Fibroblast of villous mesenchyme (primary cell): ENCODE measurements at regions not wholly inside any gene's neighbourhood (a gene's known extent, or its start where the extent isn't known, plus 50 kb on each side); places are given as distances from the start of the nearest gene placed in this dataset.
"Not testable (repeated sequence)": the region's sequence is repeated elsewhere in the genome, so short reads cannot be mapped to it uniquely, and the experiment has no call there.

Experiments
- DNase-seq: peaks from one replicate; pipeline ENCODE4 v3.0.0-alpha.2; 2010; ENCODE audit warnings: low read depth
- H3K4me3 ChIP-seq: 2 replicates; pipeline ENCODE4 v1.5.1; 2011; ENCODE audit warnings: low read depth, mild to moderate bottlenecking, low read length
- TF ChIP-seq, protein P1 (sequence below): IDR thresholded peaks from 2 replicates; pipeline ENCODE4 v1.5.1; 2012; ENCODE audit warnings: low read depth, mild to moderate bottlenecking, low read length; ENCODE audit not compliant: insufficient read depth

DNA sequence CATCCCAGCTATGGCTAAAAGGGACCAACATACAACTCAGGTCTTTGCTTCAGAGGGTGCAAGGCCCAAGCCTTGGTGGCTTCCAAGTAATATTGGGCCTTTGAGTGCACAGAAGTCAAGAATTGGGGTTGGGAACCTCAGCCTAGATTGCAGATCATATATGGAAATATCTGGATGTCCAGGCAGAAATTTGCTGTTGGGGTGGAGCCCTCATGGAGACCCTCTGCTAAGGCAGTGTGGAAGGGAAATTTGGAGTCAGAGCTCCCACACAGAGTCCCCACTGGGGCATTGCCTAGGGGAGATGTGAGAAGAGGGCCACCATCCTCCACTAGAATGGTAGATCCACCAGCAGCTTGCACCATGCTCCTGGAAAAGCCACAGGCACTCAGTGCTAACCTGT is 123.5 kb downstream of the PRL start:
- no peak overlapping the region for H3K4me3 ChIP-seq
- no peak for DNase-seq
- TF ChIP-seq, protein P1, sequence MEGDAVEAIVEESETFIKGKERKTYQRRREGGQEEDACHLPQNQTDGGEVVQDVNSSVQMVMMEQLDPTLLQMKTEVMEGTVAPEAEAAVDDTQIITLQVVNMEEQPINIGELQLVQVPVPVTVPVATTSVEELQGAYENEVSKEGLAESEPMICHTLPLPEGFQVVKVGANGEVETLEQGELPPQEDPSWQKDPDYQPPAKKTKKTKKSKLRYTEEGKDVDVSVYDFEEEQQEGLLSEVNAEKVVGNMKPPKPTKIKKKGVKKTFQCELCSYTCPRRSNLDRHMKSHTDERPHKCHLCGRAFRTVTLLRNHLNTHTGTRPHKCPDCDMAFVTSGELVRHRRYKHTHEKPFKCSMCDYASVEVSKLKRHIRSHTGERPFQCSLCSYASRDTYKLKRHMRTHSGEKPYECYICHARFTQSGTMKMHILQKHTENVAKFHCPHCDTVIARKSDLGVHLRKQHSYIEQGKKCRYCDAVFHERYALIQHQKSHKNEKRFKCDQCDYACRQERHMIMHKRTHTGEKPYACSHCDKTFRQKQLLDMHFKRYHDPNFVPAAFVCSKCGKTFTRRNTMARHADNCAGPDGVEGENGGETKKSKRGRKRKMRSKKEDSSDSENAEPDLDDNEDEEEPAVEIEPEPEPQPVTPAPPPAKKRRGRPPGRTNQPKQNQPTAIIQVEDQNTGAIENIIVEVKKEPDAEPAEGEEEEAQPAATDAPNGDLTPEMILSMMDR: no peak

DNA sequence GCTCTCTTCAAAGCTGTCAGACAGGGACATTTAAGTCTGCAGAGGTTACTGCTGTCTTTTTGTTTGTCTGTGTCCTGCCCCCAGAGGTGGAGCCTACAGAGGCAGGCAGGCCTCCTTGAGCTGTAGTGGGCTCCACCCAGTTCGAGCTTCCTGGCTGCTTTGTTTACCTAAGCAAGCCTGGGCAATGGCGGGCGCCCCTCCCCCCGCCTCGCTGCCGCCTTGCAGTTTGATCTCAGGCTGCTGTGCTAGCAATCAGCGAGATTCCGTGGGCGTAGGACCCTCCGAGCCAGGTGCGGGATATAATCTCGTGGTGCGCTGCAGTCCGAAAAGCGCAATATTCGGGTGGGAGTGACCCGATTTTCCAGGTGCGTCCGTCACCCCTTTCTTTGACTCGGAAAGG is 116.6 kb downstream of the PRL start:
- not testable (repeated sequence) for DNase-seq, H3K4me3 ChIP-seq

DNA sequence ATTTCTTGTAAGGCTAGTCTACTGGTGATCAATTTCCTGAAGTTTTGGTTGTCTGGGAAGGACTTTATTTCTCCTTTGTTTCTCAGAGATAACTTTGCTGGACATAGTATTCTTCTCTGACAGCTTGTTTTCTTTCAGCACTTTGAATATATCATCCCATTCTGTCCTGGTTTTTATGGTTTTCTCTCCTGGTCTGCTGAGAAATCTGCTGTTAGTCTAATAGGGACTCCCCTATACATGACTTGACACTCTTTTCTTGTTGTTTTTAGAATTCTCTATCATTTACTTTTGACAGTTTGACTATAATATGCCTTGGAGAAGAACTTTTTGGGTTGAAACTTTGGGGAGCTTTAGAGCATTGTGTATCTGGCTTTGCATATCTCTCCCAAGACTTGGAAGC is 112.5 kb downstream of the PRL start:
- TF ChIP-seq, protein P1: no peak
- no peak for DNase-seq
- no peak overlapping the region for H3K4me3 ChIP-seq

DNA sequence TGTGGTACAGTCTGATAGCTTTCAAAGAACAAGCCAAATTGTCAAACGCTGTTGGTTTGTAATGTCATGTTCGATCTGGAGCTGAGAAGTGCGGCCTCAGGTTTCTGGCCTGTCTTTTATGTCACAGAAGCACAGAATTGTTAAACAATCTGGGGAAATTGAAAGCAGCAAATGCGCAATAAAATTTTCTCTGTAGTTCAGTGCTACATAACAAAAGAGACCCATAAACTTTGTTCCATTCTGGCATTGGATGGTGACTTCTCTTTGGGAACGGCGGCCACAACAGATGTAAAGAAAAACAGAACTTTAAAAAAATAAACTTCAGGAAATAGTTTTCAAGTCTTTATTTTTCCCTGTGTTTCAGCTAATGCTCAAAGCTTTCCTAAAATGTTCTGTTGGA is 106.9 kb downstream of the PRL start:
- H3K4me3 ChIP-seq: no peak overlapping the region
- no peak for DNase-seq
- TF ChIP-seq, protein P1: no peak

DNA sequence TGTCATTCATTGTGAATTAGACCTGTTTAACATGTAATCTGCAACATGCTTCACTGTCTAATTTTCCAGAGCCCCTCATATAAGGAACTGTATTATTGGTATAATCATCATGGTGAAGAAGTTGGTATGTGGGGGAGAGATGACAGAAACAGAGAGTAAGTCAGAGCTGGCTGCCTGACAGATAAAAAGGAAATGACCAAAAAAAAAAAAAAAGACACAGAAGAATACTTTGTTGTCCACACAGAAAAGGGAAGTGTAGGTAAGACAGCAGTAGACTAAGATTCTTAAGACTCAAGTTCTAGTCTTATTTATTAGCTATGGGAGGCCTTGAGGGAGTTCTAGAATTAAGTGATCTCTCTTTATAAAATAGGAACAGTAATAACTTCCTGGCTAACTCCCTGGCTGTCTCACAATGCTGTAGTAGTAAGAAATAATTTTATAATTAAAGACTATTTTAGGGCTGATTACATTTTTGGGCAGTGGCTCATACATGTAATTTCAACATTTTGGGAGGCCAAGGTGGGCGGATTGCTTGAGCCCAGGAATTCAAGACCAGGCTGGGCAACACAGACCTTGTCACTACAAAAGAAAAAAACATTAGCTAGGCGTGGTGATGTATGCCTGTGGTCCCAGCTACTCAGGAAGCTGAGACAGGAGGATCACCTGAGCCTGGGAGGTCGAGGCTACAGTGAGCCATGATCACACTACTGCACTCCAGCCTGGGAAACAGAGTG is 102.5 kb downstream of the PRL start:
- peak; percentile 4 for DNase-seq
- TF ChIP-seq, protein P1: no peak
- H3K4me3 ChIP-seq: no peak overlapping the region

DNA sequence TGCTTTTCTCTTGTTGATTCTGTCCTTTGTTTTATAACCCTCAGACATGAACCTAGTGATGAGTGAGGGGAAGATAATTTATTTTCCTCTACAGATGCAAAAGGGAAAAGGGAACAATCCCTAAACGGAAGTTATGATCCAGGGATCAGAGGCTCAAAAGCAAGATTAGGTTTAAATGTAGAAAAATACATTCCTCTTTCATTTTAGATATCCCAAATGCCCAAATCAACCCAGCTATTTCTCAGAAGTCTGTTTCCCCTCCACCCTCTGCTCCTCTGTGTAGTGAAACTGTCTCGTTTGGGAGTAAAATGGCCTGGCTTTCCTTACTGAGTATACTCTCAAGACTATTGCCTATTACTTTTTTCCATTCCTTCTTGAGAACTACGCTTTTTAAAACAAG is 97.1 kb downstream of the PRL start:
- no peak for DNase-seq
- TF ChIP-seq, protein P1: no peak
- no peak overlapping the region for H3K4me3 ChIP-seq

DNA sequence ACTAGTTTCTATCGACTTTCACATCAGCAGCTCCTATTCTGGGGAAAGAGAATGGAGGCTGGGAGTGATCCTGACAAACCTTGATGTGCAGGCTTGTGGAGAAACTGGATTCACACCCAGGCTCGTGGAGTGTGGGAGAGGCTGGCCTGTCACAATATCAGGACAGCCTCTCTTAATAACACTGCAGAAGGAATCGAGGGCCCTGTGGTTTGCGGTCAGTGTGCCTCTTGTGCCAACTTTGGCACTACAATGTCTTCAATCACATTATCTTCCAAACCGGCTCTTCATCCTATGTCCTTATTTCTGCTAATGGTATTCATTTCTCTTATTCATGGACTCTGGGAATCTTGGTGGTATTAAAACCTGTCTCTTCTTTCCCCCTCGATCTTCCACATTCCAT is 92.7 kb downstream of the PRL start:
- no peak overlapping the region for H3K4me3 ChIP-seq
- DNase-seq: no peak
- TF ChIP-seq, protein P1: no peak
